Hypothalamus (tissue), 51 donors: ENCODE measurements at regions not wholly inside any gene's neighbourhood (a gene's known extent, or its start where the extent isn't known, plus 50 kb on each side); places are given as distances from the start of the nearest gene placed in this dataset.

Source experiments
- DNase-seq, 51 donors: peaks; one replicate each; lab custom pipeline; 2025; lab: John Stamatoyannopoulos, UW

- DNase-seq, result no peak
These were observed 101.3 kb upstream of the NPFFR2 start for GRCh38 chr4:71930459-71930858.

DNA sequence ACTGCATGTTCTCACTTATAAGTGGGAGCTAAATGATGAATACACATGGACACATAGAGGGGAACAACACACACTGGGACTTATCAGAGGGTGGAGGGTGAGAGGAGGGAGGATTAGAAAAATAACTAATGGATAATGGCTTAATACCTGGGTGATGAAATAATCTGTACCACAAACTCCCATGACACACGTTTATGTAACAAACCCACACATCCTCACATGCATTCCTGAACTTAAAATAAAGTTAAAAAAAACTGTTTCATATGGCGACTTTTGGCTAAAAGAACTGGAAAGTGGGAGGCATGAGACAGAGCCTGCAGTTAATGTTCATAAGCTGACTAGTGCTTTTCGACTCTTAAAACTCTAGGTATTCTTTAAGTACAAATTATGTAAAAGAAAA lies 98.9 kb upstream of the NPFFR2 start:
- no peak for DNase-seq

- no peak for DNase-seq
These were observed 93.0 kb upstream of the NPFFR2 start for GRCh38 chr4:71938776-71939175.

DNA sequence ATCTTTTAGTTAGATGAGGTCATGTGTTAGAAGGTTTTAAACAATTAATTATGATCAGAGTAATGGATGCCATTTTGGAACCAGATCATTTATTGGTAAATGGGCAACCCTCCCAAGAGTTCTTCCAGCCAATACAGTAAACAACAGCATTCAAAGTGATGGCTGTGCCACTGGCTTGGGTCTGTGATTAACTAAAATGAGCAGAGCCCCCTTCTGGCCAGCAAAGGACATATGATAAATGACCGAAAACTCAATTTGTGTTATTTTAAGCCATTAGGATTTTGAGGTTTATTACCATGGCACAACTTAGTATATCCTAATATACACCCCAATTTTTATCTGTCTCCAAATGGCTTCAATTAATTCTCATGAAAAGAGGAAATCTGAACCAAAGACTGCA lies 90.8 kb upstream of the NPFFR2 start:
- no peak for DNase-seq

DNA sequence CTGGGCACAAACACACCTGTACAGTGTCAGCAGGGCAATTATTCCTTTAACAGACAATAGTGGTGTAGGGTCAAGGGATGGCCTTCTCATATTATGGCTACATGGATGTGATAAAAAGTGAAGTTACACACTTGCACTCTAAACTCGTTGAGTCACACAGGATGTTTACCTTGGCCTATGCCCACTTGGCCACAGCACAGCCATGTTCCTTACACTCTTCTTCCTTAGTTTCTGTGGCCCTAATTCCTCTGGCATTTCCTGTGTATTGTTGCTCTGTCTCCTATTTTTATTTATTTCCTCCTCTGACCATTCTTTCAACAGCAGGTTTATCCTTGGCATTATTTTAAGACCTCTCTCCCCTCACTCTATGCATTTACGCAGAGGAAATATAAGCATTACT lies 86.8 kb upstream of the NPFFR2 start:
- no peak for DNase-seq

DNA sequence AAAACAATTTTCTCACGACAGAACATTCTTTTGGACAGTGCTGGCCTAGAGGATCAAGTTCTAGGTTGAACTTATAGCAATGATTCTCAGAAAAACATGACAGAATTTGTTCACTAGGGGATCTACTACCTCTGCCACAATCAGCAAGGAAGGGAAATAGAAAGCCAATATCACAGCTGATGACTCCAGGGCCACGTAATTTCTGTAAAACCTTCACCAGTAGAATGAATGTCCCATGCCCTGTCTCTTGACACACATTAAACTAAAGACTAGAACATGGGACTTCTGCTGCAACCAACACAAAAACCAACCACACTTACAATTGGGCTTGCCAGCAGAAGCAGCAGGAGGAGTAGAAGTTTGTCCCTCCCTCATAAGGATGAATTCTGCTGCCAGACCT lies 86.0 kb upstream of the NPFFR2 start:
- DNase-seq, result no peak

- no peak for DNase-seq
These were observed 72.8 kb upstream of the NPFFR2 start for GRCh38 chr4:71958978-71959377.

- no peak for DNase-seq
These were observed 69.1 kb upstream of the NPFFR2 start for GRCh38 chr4:71962622-71963264.

DNA sequence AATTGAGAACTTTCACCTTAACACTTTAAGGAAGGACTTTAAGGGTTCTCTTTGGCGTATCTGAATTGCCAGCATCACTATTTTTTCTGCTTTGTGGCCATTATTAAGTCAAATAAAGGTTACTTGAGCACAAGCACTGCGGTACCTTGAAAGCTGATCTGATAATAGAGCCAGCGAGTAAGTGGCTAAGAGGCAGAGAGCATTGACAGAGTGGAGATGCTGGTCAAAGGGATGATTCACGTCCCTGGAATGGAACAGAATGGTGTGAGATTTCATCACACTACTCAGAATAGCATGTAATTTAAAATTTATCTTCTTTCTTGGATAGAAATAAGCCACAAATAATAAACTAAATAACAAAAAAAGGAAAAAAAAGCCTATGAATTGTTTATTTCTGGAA lies 57.1 kb upstream of the NPFFR2 start:
- DNase-seq, result no peak

- no peak for DNase-seq
These were observed 55.3 kb upstream of the NPFFR2 start for GRCh38 chr4:71976523-71976922.

- no peak for DNase-seq
These were observed 53.5 kb upstream of the NPFFR2 start for GRCh38 chr4:71978210-71978835.

- no peak for DNase-seq
These were observed 50.8 kb upstream of the NPFFR2 start for GRCh38 chr4:71980976-71981375.
